Endodermal cell (in vitro differentiated cells): ENCODE measurements at regions not wholly inside any gene's neighbourhood (a gene's known extent, or its start where the extent isn't known, plus 50 kb on each side); places are given as distances from the start of the nearest gene placed in this dataset.

ENCODE experiments used
- DNase-seq: peaks from one replicate; pipeline ENCODE4 v3.0.0-alpha.2; 2017
- H3K27ac ChIP-seq: 2 replicates; pipeline ENCODE4 v1.5.1; 2013; ENCODE audit warnings: mild to moderate bottlenecking, low read depth, low read length, moderate library complexity
- H3K27me3 ChIP-seq: 2 replicates; pipeline ENCODE4 v1.6.1; 2013; ENCODE audit warnings: mild to moderate bottlenecking, low read length, moderate library complexity; ENCODE audit not compliant: insufficient read depth, control insufficient read depth, poor library complexity, severe bottlenecking
- H3K36me3 ChIP-seq: 2 replicates; pipeline ENCODE4 v1.7.0; 2013; ENCODE audit warnings: mild to moderate bottlenecking, low read length, moderate library complexity; ENCODE audit not compliant: control insufficient read depth, insufficient read depth
- H3K4me1 ChIP-seq: one replicate; pipeline ENCODE4 v1.7.0; 2013; ENCODE audit warnings: low read length; ENCODE audit not compliant: control insufficient read depth, insufficient read depth
- H3K4me3 ChIP-seq: 2 replicates; pipeline ENCODE4 v1.5.1; 2013; ENCODE audit warnings: mild to moderate bottlenecking, low read length, moderate library complexity
- H3K9ac ChIP-seq: 2 replicates; pipeline ENCODE4 v1.6.1; 2013; ENCODE audit warnings: mild to moderate bottlenecking, low read length, moderate library complexity; ENCODE audit not compliant: poor library complexity, severe bottlenecking; ENCODE audit errors: extremely low read depth
- H3K9me3 ChIP-seq: 2 replicates; pipeline ENCODE4 v1.6.1; 2013; ENCODE audit warnings: mild to moderate bottlenecking, low read length, moderate library complexity; ENCODE audit not compliant: control insufficient read depth
- H3K27ac Mint-ChIP-seq: 2 replicates; pipeline ENCODE4 v1.8.0; 2020; ENCODE audit warnings: mixed read lengths
- H3K27me3 Mint-ChIP-seq: 2 replicates; pipeline ENCODE4 v1.8.0; 2021; ENCODE audit warnings: mild to moderate bottlenecking, mixed read lengths; ENCODE audit not compliant: insufficient read depth
- H3K36me3 Mint-ChIP-seq: 2 replicates; pipeline ENCODE4 v1.8.0; 2020; ENCODE audit warnings: low read depth, mixed read lengths
- H3K4me1 Mint-ChIP-seq: 2 replicates; pipeline ENCODE4 v1.8.0; 2020; ENCODE audit warnings: mixed read lengths
- H3K4me3 Mint-ChIP-seq: 2 replicates; pipeline ENCODE4 v1.8.0; 2020; ENCODE audit warnings: mild to moderate bottlenecking, moderate library complexity, mixed read lengths
- H3K9me3 Mint-ChIP-seq: 2 replicates; pipeline ENCODE4 v1.8.0; 2020; ENCODE audit warnings: mild to moderate bottlenecking, mixed read lengths
- CTCF ChIP-seq: fragments of 200-600 bp; sonication (generic); conservative IDR thresholded peaks from 2 replicates; pipeline ENCODE4 v1.5.0; 2021; ENCODE audit warnings: antibody characterized with exemption, mild to moderate bottlenecking
- WGBS, 2 experiments: methylation state at CpG; one replicate each; pipeline versions ENCODE4 v1.1.5 to v1.1.7; 2013; ENCODE audit warnings: missing lambda C conversion rate in 2 of 2, mixed read lengths in 1 of 2; ENCODE audit not compliant: insufficient coverage in 1 of 2, insufficient read length in 1 of 2; 5-methylcytosine and 5-hydroxymethylcytosine counted together

GRCh38 chrX:155767051-155767875 is 113.9 kb upstream of the VAMP7 start:
- no peaks in the 10 kb centered on the region for H3K27me3 ChIP-seq
- no peak for TF ChIP-seq CTCF
- H3K36me3 ChIP-seq: no peaks in the 10 kb centered on the region
- no peak overlapping the region for H3K9ac ChIP-seq
- DNase-seq: peak; percentile 83
- 36 to 38% methylated on average over 5 to 14 of the region's 19 CpGs for WGBS, 2 experiments
- H3K27ac ChIP-seq: no peak overlapping the region
- Mint-ChIP-seq H3K36me3 (no peaks in the 10 kb centered on the region), H3K4me1 (peaks cover 3% of the 10 kb centered on the region), H3K27ac (peak overlapping the region; percentile 31), H3K4me3 (peak overlapping the region; percentile 71), H3K9me3 (peaks cover 33% of the 10 kb centered on the region), H3K27me3 (no peaks in the 10 kb centered on the region)
- H3K4me1 ChIP-seq: no peaks in the 10 kb centered on the region
- H3K4me3 ChIP-seq: peak overlapping the region; percentile 75
- peaks cover 41% of the 10 kb centered on the region for H3K9me3 ChIP-seq

- no peaks in the 10 kb centered on the region for H3K27me3 Mint-ChIP-seq
- WGBS, 2 experiments: no CpG with 5 or more reads among the region's 1 CpG
- H3K4me3 Mint-ChIP-seq: peak overlapping the region; percentile 71
- H3K27ac ChIP-seq: no peak overlapping the region
- no peak for DNase-seq
- no peak for TF ChIP-seq CTCF
- H3K9me3 Mint-ChIP-seq: peaks cover 36% of the 10 kb centered on the region
- H3K9me3 ChIP-seq: peaks cover 38% of the 10 kb centered on the region
- H3K27me3 ChIP-seq: no peaks in the 10 kb centered on the region
- H3K9ac ChIP-seq: no peak overlapping the region
- H3K4me1 ChIP-seq: no peaks in the 10 kb centered on the region
- H3K36me3 Mint-ChIP-seq: no peaks in the 10 kb centered on the region
- no peak overlapping the region for H3K4me3 ChIP-seq
- H3K4me1 Mint-ChIP-seq: peaks cover 3% of the 10 kb centered on the region
- no peak overlapping the region for H3K27ac Mint-ChIP-seq
- H3K36me3 ChIP-seq: no peaks in the 10 kb centered on the region
Observed at GRCh38 chrX:155766321-155766720, 114.8 kb upstream of the VAMP7 start.

GRCh38 chrX:155761185-155761584 is 120.0 kb upstream of the VAMP7 start:
- H3K4me3 Mint-ChIP-seq: no peak overlapping the region
- Histone ChIP-seq H3K4me1 (no peaks in the 10 kb centered on the region), H3K4me3 (no peak overlapping the region), H3K27me3 (no peaks in the 10 kb centered on the region), H3K9ac (no peak overlapping the region), H3K36me3 (no peaks in the 10 kb centered on the region), H3K27ac (no peak overlapping the region), H3K9me3 (peaks cover 55% of the 10 kb centered on the region)
- no peak for DNase-seq
- TF ChIP-seq CTCF: no peak
- H3K9me3 Mint-ChIP-seq: peaks cover 39% of the 10 kb centered on the region
- no peaks in the 10 kb centered on the region for H3K36me3 Mint-ChIP-seq
- H3K27me3 Mint-ChIP-seq: no peaks in the 10 kb centered on the region
- H3K4me1 Mint-ChIP-seq: peaks cover 3% of the 10 kb centered on the region
- no peak overlapping the region for H3K27ac Mint-ChIP-seq
